H9 (cell line): ENCODE measurements at regions not wholly inside any gene's neighbourhood (a gene's known extent, or its start where the extent isn't known, plus 50 kb on each side); places are given as distances from the start of the nearest gene placed in this dataset.

Experiments
- DNase-seq: peaks from one replicate; pipeline ENCODE4 v3.0.0-alpha.2; 2017
- H2AFZ ChIP-seq: one replicate; pipeline ENCODE4 v1.6.1; 2013; ENCODE audit warnings: mild to moderate bottlenecking, low read length, control low read depth, moderate library complexity
- H2AK5ac ChIP-seq: 2 replicates; pipeline ENCODE4 v1.6.1; 2013; ENCODE audit warnings: low read length, control low read depth, mixed read lengths; ENCODE audit not compliant: insufficient read length
- H2BK120ac ChIP-seq: one replicate; pipeline ENCODE4 v1.6.1; 2013; ENCODE audit warnings: low read depth, mild to moderate bottlenecking, low read length, control low read depth, inconsistent platforms; ENCODE audit not compliant: poor library complexity, severe bottlenecking
- H2BK12ac ChIP-seq: 2 replicates; pipeline ENCODE4 v1.6.1; 2013; ENCODE audit warnings: low read length, control low read depth, mixed read lengths, low read depth; ENCODE audit not compliant: insufficient read length
- H2BK15ac ChIP-seq: 2 replicates; pipeline ENCODE4 v1.6.1; 2013; ENCODE audit warnings: low read depth, low read length, control low read depth
- H2BK20ac ChIP-seq: one replicate; pipeline ENCODE4 v1.6.1; 2013; ENCODE audit warnings: low read depth, mild to moderate bottlenecking, low read length, control low read depth, inconsistent platforms; ENCODE audit not compliant: poor library complexity, severe bottlenecking
- H2BK5ac ChIP-seq: 2 replicates; pipeline ENCODE4 v1.6.1; 2013; ENCODE audit warnings: low read length, control low read depth, mixed read lengths; ENCODE audit not compliant: insufficient read length
- H3K14ac ChIP-seq: 2 replicates; pipeline ENCODE4 v1.6.1; 2013; ENCODE audit warnings: low read length, control low read depth; ENCODE audit not compliant: insufficient read depth
- H3K18ac ChIP-seq: 2 replicates; pipeline ENCODE4 v1.6.1; 2013; ENCODE audit warnings: low read depth, mild to moderate bottlenecking, mixed read lengths, low read length, control low read depth; ENCODE audit not compliant: insufficient read length
- H3K23ac ChIP-seq: 2 replicates; pipeline ENCODE4 v1.6.1; 2013; ENCODE audit warnings: low read length, control low read depth, mixed read lengths, low read depth; ENCODE audit not compliant: insufficient read length
- H3K23me2 ChIP-seq: 2 replicates; pipeline ENCODE4 v1.6.1; 2013; ENCODE audit warnings: low read depth, mild to moderate bottlenecking, mixed read lengths, low read length, control low read depth; ENCODE audit not compliant: insufficient read length, poor library complexity, severe bottlenecking
- H3K27ac ChIP-seq: 2 replicates; pipeline ENCODE4 v1.5.1; 2013; ENCODE audit warnings: low read length, control low read depth, mixed read lengths, low read depth; ENCODE audit not compliant: insufficient read length
- H3K27me3 ChIP-seq: 2 replicates; pipeline ENCODE4 v1.6.1; 2013; ENCODE audit warnings: low read length, control low read depth, inconsistent platforms; ENCODE audit not compliant: insufficient read depth
- H3K4ac ChIP-seq: 2 replicates; pipeline ENCODE4 v1.6.1; 2013; ENCODE audit warnings: low read depth, mild to moderate bottlenecking, control low read depth, inconsistent platforms, low read length, moderate library complexity
- H3K4me1 ChIP-seq: 2 replicates; pipeline ENCODE4 v1.6.1; 2013; ENCODE audit warnings: low read length, control low read depth, inconsistent platforms; ENCODE audit not compliant: insufficient read depth
- H3K4me2 ChIP-seq: 2 replicates; pipeline ENCODE4 v1.6.1; 2013; ENCODE audit warnings: low read length, control low read depth, mixed read lengths; ENCODE audit not compliant: insufficient read length, insufficient read depth
- H3K56ac ChIP-seq: 2 replicates; pipeline ENCODE4 v1.6.1; 2013; ENCODE audit warnings: low read depth, mild to moderate bottlenecking, mixed read lengths, low read length, control low read depth; ENCODE audit not compliant: insufficient read length
- H3K79me1 ChIP-seq: 2 replicates; pipeline ENCODE4 v1.6.1; 2013; ENCODE audit warnings: low read depth, mild to moderate bottlenecking, moderate library complexity, low read length, control low read depth, inconsistent platforms; ENCODE audit not compliant: insufficient read depth, poor library complexity, severe bottlenecking
- H3K79me2 ChIP-seq: 2 replicates; pipeline ENCODE4 v1.6.1; 2013; ENCODE audit warnings: low read length, control low read depth, inconsistent platforms; ENCODE audit not compliant: insufficient read depth
- H3K9ac ChIP-seq: 2 replicates; pipeline ENCODE4 v1.6.1; 2013; ENCODE audit warnings: low read length, control low read depth, mixed read lengths; ENCODE audit not compliant: insufficient read length; ENCODE audit errors: extremely low read depth
- H3K9me3 ChIP-seq: one replicate; pipeline ENCODE4 v1.6.1; 2013; ENCODE audit warnings: low read depth, low read length, inconsistent platforms; ENCODE audit not compliant: control insufficient read depth
- H3T11ph ChIP-seq: one replicate; pipeline ENCODE4 v1.6.1; 2013; ENCODE audit warnings: mild to moderate bottlenecking, low read length, control low read depth, inconsistent platforms
- H4K20me1 ChIP-seq: one replicate; pipeline ENCODE4 v1.6.1; 2013; ENCODE audit not compliant: control insufficient read depth, insufficient read length, insufficient read depth
- H4K5ac ChIP-seq: 2 replicates; pipeline ENCODE4 v1.6.1; 2013; ENCODE audit warnings: low read depth, mild to moderate bottlenecking, mixed read lengths, low read length, control low read depth; ENCODE audit not compliant: insufficient read length
- H4K8ac ChIP-seq: replicated peaks from 2 replicates; pipeline ENCODE4 v1.6.1; 2013; ENCODE audit warnings: low read length, control low read depth, mixed read lengths, low read depth; ENCODE audit not compliant: insufficient read length
- H4K91ac ChIP-seq: 2 replicates; pipeline ENCODE4 v1.6.1; 2013; ENCODE audit warnings: low read depth, mild to moderate bottlenecking, moderate library complexity, mixed read lengths, low read length, control low read depth; ENCODE audit not compliant: insufficient read length
- H3K27ac Mint-ChIP-seq, 3 experiments: 2 replicates in 2 of 3; 3 replicates in 1 of 3; pipeline ENCODE4 v1.8.0; 2020 to 2021; ENCODE audit warnings: mixed read lengths in 3 of 3, mild to moderate bottlenecking in 1 of 3, moderate library complexity in 1 of 3
- H3K27me3 Mint-ChIP-seq: 2 replicates; pipeline ENCODE4 v1.8.0; 2021; ENCODE audit warnings: low read depth, mild to moderate bottlenecking, moderate library complexity, mixed read lengths
- H3K36me3 Mint-ChIP-seq, 3 experiments: 2 replicates in 2 of 3; 3 replicates in 1 of 3; pipeline ENCODE4 v1.8.0; 2020 to 2021; ENCODE audit warnings: low read depth in 3 of 3, mixed read lengths in 3 of 3; ENCODE audit not compliant: insufficient read depth in 1 of 3
- H3K4me1 Mint-ChIP-seq, 2 experiments: 2 replicates each; pipeline ENCODE4 v1.8.0; 2020; ENCODE audit warnings: mixed read lengths in 2 of 2
- H3K4me3 Mint-ChIP-seq, 2 experiments: 2 replicates in 1 of 2; 3 replicates in 1 of 2; pipeline ENCODE4 v1.8.0; 2020 to 2021; ENCODE audit warnings: mild to moderate bottlenecking in 2 of 2, mixed read lengths in 2 of 2, moderate library complexity in 1 of 2
- H3K9me3 Mint-ChIP-seq, 2 experiments: 2 replicates in 1 of 2; 3 replicates in 1 of 2; pipeline ENCODE4 v1.8.0; 2020; ENCODE audit warnings: mild to moderate bottlenecking in 2 of 2, mixed read lengths in 2 of 2, moderate library complexity in 1 of 2
- CTCF ChIP-seq: fragments of 200-600 bp; sonication (generic); conservative IDR thresholded peaks from 3 replicates; pipeline ENCODE4 v1.8.0; 2021; ENCODE audit warnings: antibody characterized with exemption, mild to moderate bottlenecking

- H3K9me3 ChIP-seq: no peaks in the 10 kb centered on the region
- 0 out of 2 replicates have a peak, but pooled peaks cover 3% of the 10 kb centered on the region for H3K4me1 ChIP-seq
- no peak overlapping the region for H3K56ac ChIP-seq
- no peak overlapping the region for H2AK5ac ChIP-seq
- H3K79me2 ChIP-seq: no peaks in the 10 kb centered on the region
- H3K27ac Mint-ChIP-seq: no peak overlapping the region
- no peaks in the 10 kb centered on the region for H3K36me3 Mint-ChIP-seq
- no peak for TF ChIP-seq CTCF
- no peak overlapping the region for H2BK20ac ChIP-seq
- no peak overlapping the region for H3K18ac ChIP-seq
- no peaks in the 10 kb centered on the region for H3K23me2 ChIP-seq
- no peaks in the 10 kb centered on the region for H3K4me1 Mint-ChIP-seq
- H3K4me3 Mint-ChIP-seq: no peak overlapping the region
- no peaks in the 10 kb centered on the region for H3K27me3 ChIP-seq
- H3K23ac ChIP-seq: no peak overlapping the region
- H4K8ac ChIP-seq: no peak overlapping the region
- H3K9me3 Mint-ChIP-seq: no peaks in the 10 kb centered on the region
- no peaks in the 10 kb centered on the region for H4K20me1 ChIP-seq
- no peaks in the 10 kb centered on the region for H3K79me1 ChIP-seq
- no peak overlapping the region for H2BK12ac ChIP-seq
- no peak overlapping the region for H2AFZ ChIP-seq
- no peak overlapping the region for H2BK15ac ChIP-seq
- no peak overlapping the region for H3K4ac ChIP-seq
- H2BK120ac ChIP-seq: no peak overlapping the region
- no peak overlapping the region for H3K14ac ChIP-seq
- no peak overlapping the region for H2BK5ac ChIP-seq
- H3K4me2 ChIP-seq: no peak overlapping the region
- no peak overlapping the region for H4K91ac ChIP-seq
- no peaks in the 10 kb centered on the region for H3K27me3 Mint-ChIP-seq
- no peak overlapping the region for H3T11ph ChIP-seq
- no peak overlapping the region for H3K27ac ChIP-seq
- no peak for DNase-seq
- no peak overlapping the region for H4K5ac ChIP-seq
- H3K9ac ChIP-seq: no peak overlapping the region
These were observed 74.3 kb upstream of the COL5A2 start for GRCh38 chr2:189253836-189254235.
